ENCODE measurements at regions not wholly inside any gene's neighbourhood (a gene's known extent, or its start where the extent isn't known, plus 50 kb on each side); places are given as distances from the start of the nearest gene placed in this dataset.

DNA sequence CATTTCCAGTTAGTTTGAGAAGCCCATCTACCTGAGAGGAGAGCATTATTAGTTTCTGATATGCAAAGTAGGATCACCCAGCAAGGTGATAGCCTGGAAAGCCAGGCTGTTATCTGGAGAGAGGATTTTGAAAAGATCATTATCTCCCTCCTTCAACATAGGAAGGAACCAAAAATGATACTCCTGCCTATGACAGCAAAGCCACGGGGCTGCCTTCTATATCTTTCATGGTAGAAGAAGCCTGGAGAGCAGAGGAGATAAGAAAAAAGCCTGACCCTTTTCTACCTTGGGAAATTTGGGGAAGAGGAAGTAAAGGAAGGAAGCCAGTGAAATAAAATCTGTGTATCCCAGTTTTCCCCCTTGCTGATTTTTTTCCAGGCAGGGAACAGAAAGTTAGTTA lies 205.5 kb downstream of the MFSD1 start:
- TF ChIP-seq SNAI2 (CRISPR knock-in tag; IDR thresholded peaks at IDR 0.05) (no peak), ISL1 (CRISPR knock-in tag; IDR thresholded peaks at IDR 0.05) (no peak), ZFP3 (CRISPR knock-in tag; IDR thresholded peaks at IDR 0.05) (no peak), ARNTL (CRISPR knock-in tag; IDR thresholded peaks at IDR 0.05; ENCODE audit: borderline replicate concordance, low read depth) (no peak), RARB (CRISPR knock-in tag; IDR thresholded peaks at IDR 0.05) (no peak), ESRRG (CRISPR knock-in tag; IDR thresholded peaks at IDR 0.05) (no peak), OSR1 (CRISPR knock-in tag; IDR thresholded peaks at IDR 0.05) (no peak)
- TF ChIP-seq, protein P1, sequence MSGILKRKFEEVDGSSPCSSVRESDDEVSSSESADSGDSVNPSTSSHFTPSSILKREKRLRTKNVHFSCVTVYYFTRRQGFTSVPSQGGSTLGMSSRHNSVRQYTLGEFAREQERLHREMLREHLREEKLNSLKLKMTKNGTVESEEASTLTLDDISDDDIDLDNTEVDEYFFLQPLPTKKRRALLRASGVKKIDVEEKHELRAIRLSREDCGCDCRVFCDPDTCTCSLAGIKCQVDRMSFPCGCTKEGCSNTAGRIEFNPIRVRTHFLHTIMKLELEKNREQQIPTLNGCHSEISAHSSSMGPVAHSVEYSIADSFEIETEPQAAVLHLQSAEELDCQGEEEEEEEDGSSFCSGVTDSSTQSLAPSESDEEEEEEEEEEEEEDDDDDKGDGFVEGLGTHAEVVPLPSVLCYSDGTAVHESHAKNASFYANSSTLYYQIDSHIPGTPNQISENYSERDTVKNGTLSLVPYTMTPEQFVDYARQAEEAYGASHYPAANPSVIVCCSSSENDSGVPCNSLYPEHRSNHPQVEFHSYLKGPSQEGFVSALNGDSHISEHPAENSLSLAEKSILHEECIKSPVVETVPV (CRISPR knock-in tag; IDR thresholded peaks at IDR 0.05), result no peak

GRCh38 chr3:159008401-159008800 lies 206.5 kb downstream of the MFSD1 start:
- TF ChIP-seq BACH2 (CRISPR knock-in tag; IDR thresholded peaks at IDR 0.05; ENCODE audit: borderline replicate concordance) (no peak), ESRRG (CRISPR knock-in tag; IDR thresholded peaks at IDR 0.05) (no peak), OSR1 (CRISPR knock-in tag; IDR thresholded peaks at IDR 0.05) (no peak), ISL1 (CRISPR knock-in tag; IDR thresholded peaks at IDR 0.05) (peak; percentile 78), ZNF70 (CRISPR knock-in tag; IDR thresholded peaks at IDR 0.05) (no peak), CREB5 (CRISPR knock-in tag; IDR thresholded peaks at IDR 0.05; ENCODE audit: low read depth) (no peak), POU6F1 (CRISPR knock-in tag; IDR thresholded peaks at IDR 0.05; ENCODE audit: borderline replicate concordance, low read depth) (no peak)
- TF ChIP-seq, protein P1 (CRISPR knock-in tag; IDR thresholded peaks at IDR 0.05), result no peak
- peak; percentile 66 for ATAC-seq

More for the DNA sequence above, 205.5 kb downstream of the MFSD1 start:
- no peak for ATAC-seq

DNA sequence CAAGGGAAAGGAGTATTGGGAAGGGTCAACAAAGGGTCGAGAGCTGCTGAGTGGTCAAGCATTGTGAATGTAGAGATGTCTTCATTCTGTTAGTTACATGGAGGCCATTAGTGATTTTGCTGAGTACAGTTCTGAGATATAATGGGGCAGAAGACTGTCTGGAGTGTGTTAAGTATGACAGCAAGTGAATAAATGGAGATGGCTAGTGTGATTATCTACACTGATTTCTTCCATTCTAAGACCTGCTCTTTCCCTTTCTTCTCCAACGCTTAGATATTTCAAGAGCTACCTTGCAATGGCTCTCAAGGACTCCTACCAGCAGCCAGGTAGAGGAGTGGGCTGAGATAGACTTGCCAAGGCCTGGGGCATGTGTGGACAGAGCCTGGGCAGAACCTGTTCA lies 216.5 kb downstream of the MFSD1 start:
- ATAC-seq, result no peak
- TF ChIP-seq ZNF565 (CRISPR knock-in tag; conservative IDR thresholded peaks at IDR 0.05; ENCODE audit: low read depth), result no peak

- TF ChIP-seq ZNF565 (CRISPR knock-in tag; conservative IDR thresholded peaks at IDR 0.05; ENCODE audit: low read depth) (no peak), ZFP30 (CRISPR knock-in tag; IDR thresholded peaks at IDR 0.05) (no peak), ISL1 (CRISPR knock-in tag; IDR thresholded peaks at IDR 0.05) (no peak), PPARA (CRISPR knock-in tag; IDR thresholded peaks at IDR 0.05; ENCODE audit: borderline replicate concordance) (no peak)
- TF ChIP-seq, protein P2, sequence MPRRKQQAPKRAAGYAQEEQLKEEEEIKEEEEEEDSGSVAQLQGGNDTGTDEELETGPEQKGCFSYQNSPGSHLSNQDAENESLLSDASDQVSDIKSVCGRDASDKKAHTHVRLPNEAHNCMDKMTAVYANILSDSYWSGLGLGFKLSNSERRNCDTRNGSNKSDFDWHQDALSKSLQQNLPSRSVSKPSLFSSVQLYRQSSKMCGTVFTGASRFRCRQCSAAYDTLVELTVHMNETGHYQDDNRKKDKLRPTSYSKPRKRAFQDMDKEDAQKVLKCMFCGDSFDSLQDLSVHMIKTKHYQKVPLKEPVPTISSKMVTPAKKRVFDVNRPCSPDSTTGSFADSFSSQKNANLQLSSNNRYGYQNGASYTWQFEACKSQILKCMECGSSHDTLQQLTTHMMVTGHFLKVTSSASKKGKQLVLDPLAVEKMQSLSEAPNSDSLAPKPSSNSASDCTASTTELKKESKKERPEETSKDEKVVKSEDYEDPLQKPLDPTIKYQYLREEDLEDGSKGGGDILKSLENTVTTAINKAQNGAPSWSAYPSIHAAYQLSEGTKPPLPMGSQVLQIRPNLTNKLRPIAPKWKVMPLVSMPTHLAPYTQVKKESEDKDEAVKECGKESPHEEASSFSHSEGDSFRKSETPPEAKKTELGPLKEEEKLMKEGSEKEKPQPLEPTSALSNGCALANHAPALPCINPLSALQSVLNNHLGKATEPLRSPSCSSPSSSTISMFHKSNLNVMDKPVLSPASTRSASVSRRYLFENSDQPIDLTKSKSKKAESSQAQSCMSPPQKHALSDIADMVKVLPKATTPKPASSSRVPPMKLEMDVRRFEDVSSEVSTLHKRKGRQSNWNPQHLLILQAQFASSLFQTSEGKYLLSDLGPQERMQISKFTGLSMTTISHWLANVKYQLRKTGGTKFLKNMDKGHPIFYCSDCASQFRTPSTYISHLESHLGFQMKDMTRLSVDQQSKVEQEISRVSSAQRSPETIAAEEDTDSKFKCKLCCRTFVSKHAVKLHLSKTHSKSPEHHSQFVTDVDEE (CRISPR knock-in tag; IDR thresholded peaks at IDR 0.05), result no peak
- ATAC-seq, result no peak
Measured at GRCh38 chr3:159025733-159026132, 223.9 kb downstream of the MFSD1 start.

DNA sequence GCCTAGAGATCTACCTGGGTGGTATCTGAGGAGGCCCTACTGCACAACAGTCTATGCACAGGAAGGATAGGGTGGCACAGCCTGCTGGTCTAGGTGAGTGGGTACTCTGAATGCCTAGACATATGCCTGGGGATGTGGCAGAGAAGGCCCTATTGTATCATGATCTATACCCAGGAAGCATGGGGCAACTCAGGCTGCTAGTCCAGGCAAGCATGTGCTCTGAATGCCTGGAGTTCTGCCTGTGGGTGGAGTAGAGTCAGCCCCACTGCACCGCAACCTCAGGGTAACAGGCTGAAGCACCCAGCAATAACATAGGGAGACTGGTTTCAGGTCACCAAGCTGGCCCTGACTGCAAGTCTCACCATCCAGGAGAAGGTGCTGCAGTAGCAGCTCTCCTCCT lies 224.7 kb downstream of the MFSD1 start:
- no peak for TF ChIP-seq ISL1 (CRISPR knock-in tag; IDR thresholded peaks at IDR 0.05)
- TF ChIP-seq GLIS3 (CRISPR knock-in tag; IDR thresholded peaks at IDR 0.05), result no peak
- TF ChIP-seq CSDC2 (CRISPR knock-in tag; IDR thresholded peaks at IDR 0.05), result no peak
- no peak for TF ChIP-seq SNAI2 (CRISPR knock-in tag; IDR thresholded peaks at IDR 0.05)
- no peak for TF ChIP-seq PATZ1 (CRISPR knock-in tag; IDR thresholded peaks at IDR 0.05; ENCODE audit: borderline replicate concordance)
- TF ChIP-seq ZNF70 (CRISPR knock-in tag; IDR thresholded peaks at IDR 0.05), result no peak
- no peak for TF ChIP-seq ZNF565 (CRISPR knock-in tag; conservative IDR thresholded peaks at IDR 0.05; ENCODE audit: low read depth)
- no peak for TF ChIP-seq ZNF8 (CRISPR knock-in tag; IDR thresholded peaks at IDR 0.05)
- no peak for TF ChIP-seq ESRRG (CRISPR knock-in tag; IDR thresholded peaks at IDR 0.05)
- TF ChIP-seq TOX (CRISPR knock-in tag; IDR thresholded peaks at IDR 0.05; ENCODE audit: borderline replicate concordance), result no peak
- TF ChIP-seq POU6F1 (CRISPR knock-in tag; IDR thresholded peaks at IDR 0.05; ENCODE audit: borderline replicate concordance, low read depth), result no peak
- TF ChIP-seq PPARA (CRISPR knock-in tag; IDR thresholded peaks at IDR 0.05; ENCODE audit: borderline replicate concordance), result no peak
- ATAC-seq, result no peak

Measured in SK-N-SH treated with all-trans-retinoic acid at 6 μM for 48 hours (cell line).